H9 (cell line): ENCODE measurements at regions not wholly inside any gene's neighbourhood (a gene's known extent, or its start where the extent isn't known, plus 50 kb on each side); places are given as distances from the start of the nearest gene placed in this dataset.

Experiments
- DNase-seq: peaks from one replicate; pipeline ENCODE4 v3.0.0-alpha.2; 2017
- H2AFZ ChIP-seq: one replicate; pipeline ENCODE4 v1.6.1; 2013; ENCODE audit warnings: mild to moderate bottlenecking, low read length, control low read depth, moderate library complexity
- H2AK5ac ChIP-seq: 2 replicates; pipeline ENCODE4 v1.6.1; 2013; ENCODE audit warnings: low read length, control low read depth, mixed read lengths; ENCODE audit not compliant: insufficient read length
- H2BK120ac ChIP-seq: one replicate; pipeline ENCODE4 v1.6.1; 2013; ENCODE audit warnings: low read depth, mild to moderate bottlenecking, low read length, control low read depth, inconsistent platforms; ENCODE audit not compliant: poor library complexity, severe bottlenecking
- H2BK12ac ChIP-seq: 2 replicates; pipeline ENCODE4 v1.6.1; 2013; ENCODE audit warnings: low read length, control low read depth, mixed read lengths, low read depth; ENCODE audit not compliant: insufficient read length
- H2BK15ac ChIP-seq: 2 replicates; pipeline ENCODE4 v1.6.1; 2013; ENCODE audit warnings: low read depth, low read length, control low read depth
- H2BK20ac ChIP-seq: one replicate; pipeline ENCODE4 v1.6.1; 2013; ENCODE audit warnings: low read depth, mild to moderate bottlenecking, low read length, control low read depth, inconsistent platforms; ENCODE audit not compliant: poor library complexity, severe bottlenecking
- H2BK5ac ChIP-seq: 2 replicates; pipeline ENCODE4 v1.6.1; 2013; ENCODE audit warnings: low read length, control low read depth, mixed read lengths; ENCODE audit not compliant: insufficient read length
- H3K14ac ChIP-seq: 2 replicates; pipeline ENCODE4 v1.6.1; 2013; ENCODE audit warnings: low read length, control low read depth; ENCODE audit not compliant: insufficient read depth
- H3K18ac ChIP-seq: 2 replicates; pipeline ENCODE4 v1.6.1; 2013; ENCODE audit warnings: low read depth, mild to moderate bottlenecking, mixed read lengths, low read length, control low read depth; ENCODE audit not compliant: insufficient read length
- H3K23ac ChIP-seq: 2 replicates; pipeline ENCODE4 v1.6.1; 2013; ENCODE audit warnings: low read length, control low read depth, mixed read lengths, low read depth; ENCODE audit not compliant: insufficient read length
- H3K23me2 ChIP-seq: 2 replicates; pipeline ENCODE4 v1.6.1; 2013; ENCODE audit warnings: low read depth, mild to moderate bottlenecking, mixed read lengths, low read length, control low read depth; ENCODE audit not compliant: insufficient read length, poor library complexity, severe bottlenecking
- H3K27ac ChIP-seq: 2 replicates; pipeline ENCODE4 v1.5.1; 2013; ENCODE audit warnings: low read length, control low read depth, mixed read lengths, low read depth; ENCODE audit not compliant: insufficient read length
- H3K27me3 ChIP-seq: 2 replicates; pipeline ENCODE4 v1.6.1; 2013; ENCODE audit warnings: low read length, control low read depth, inconsistent platforms; ENCODE audit not compliant: insufficient read depth
- H3K4ac ChIP-seq: 2 replicates; pipeline ENCODE4 v1.6.1; 2013; ENCODE audit warnings: low read depth, mild to moderate bottlenecking, control low read depth, inconsistent platforms, low read length, moderate library complexity
- H3K4me1 ChIP-seq: 2 replicates; pipeline ENCODE4 v1.6.1; 2013; ENCODE audit warnings: low read length, control low read depth, inconsistent platforms; ENCODE audit not compliant: insufficient read depth
- H3K4me2 ChIP-seq: 2 replicates; pipeline ENCODE4 v1.6.1; 2013; ENCODE audit warnings: low read length, control low read depth, mixed read lengths; ENCODE audit not compliant: insufficient read length, insufficient read depth
- H3K56ac ChIP-seq: 2 replicates; pipeline ENCODE4 v1.6.1; 2013; ENCODE audit warnings: low read depth, mild to moderate bottlenecking, mixed read lengths, low read length, control low read depth; ENCODE audit not compliant: insufficient read length
- H3K79me1 ChIP-seq: 2 replicates; pipeline ENCODE4 v1.6.1; 2013; ENCODE audit warnings: low read depth, mild to moderate bottlenecking, moderate library complexity, low read length, control low read depth, inconsistent platforms; ENCODE audit not compliant: insufficient read depth, poor library complexity, severe bottlenecking
- H3K79me2 ChIP-seq: 2 replicates; pipeline ENCODE4 v1.6.1; 2013; ENCODE audit warnings: low read length, control low read depth, inconsistent platforms; ENCODE audit not compliant: insufficient read depth
- H3K9ac ChIP-seq: 2 replicates; pipeline ENCODE4 v1.6.1; 2013; ENCODE audit warnings: low read length, control low read depth, mixed read lengths; ENCODE audit not compliant: insufficient read length; ENCODE audit errors: extremely low read depth
- H3K9me3 ChIP-seq: one replicate; pipeline ENCODE4 v1.6.1; 2013; ENCODE audit warnings: low read depth, low read length, inconsistent platforms; ENCODE audit not compliant: control insufficient read depth
- H3T11ph ChIP-seq: one replicate; pipeline ENCODE4 v1.6.1; 2013; ENCODE audit warnings: mild to moderate bottlenecking, low read length, control low read depth, inconsistent platforms
- H4K20me1 ChIP-seq: one replicate; pipeline ENCODE4 v1.6.1; 2013; ENCODE audit not compliant: control insufficient read depth, insufficient read length, insufficient read depth
- H4K5ac ChIP-seq: 2 replicates; pipeline ENCODE4 v1.6.1; 2013; ENCODE audit warnings: low read depth, mild to moderate bottlenecking, mixed read lengths, low read length, control low read depth; ENCODE audit not compliant: insufficient read length
- H4K8ac ChIP-seq: replicated peaks from 2 replicates; pipeline ENCODE4 v1.6.1; 2013; ENCODE audit warnings: low read length, control low read depth, mixed read lengths, low read depth; ENCODE audit not compliant: insufficient read length
- H4K91ac ChIP-seq: 2 replicates; pipeline ENCODE4 v1.6.1; 2013; ENCODE audit warnings: low read depth, mild to moderate bottlenecking, moderate library complexity, mixed read lengths, low read length, control low read depth; ENCODE audit not compliant: insufficient read length
- H3K27ac Mint-ChIP-seq, 3 experiments: 2 replicates in 2 of 3; 3 replicates in 1 of 3; pipeline ENCODE4 v1.8.0; 2020 to 2021; ENCODE audit warnings: mixed read lengths in 3 of 3, mild to moderate bottlenecking in 1 of 3, moderate library complexity in 1 of 3
- H3K27me3 Mint-ChIP-seq: 2 replicates; pipeline ENCODE4 v1.8.0; 2021; ENCODE audit warnings: low read depth, mild to moderate bottlenecking, moderate library complexity, mixed read lengths
- H3K36me3 Mint-ChIP-seq, 3 experiments: 2 replicates in 2 of 3; 3 replicates in 1 of 3; pipeline ENCODE4 v1.8.0; 2020 to 2021; ENCODE audit warnings: low read depth in 3 of 3, mixed read lengths in 3 of 3; ENCODE audit not compliant: insufficient read depth in 1 of 3
- H3K4me1 Mint-ChIP-seq, 2 experiments: 2 replicates each; pipeline ENCODE4 v1.8.0; 2020; ENCODE audit warnings: mixed read lengths in 2 of 2
- H3K4me3 Mint-ChIP-seq, 2 experiments: 2 replicates in 1 of 2; 3 replicates in 1 of 2; pipeline ENCODE4 v1.8.0; 2020 to 2021; ENCODE audit warnings: mild to moderate bottlenecking in 2 of 2, mixed read lengths in 2 of 2, moderate library complexity in 1 of 2
- H3K9me3 Mint-ChIP-seq, 2 experiments: 2 replicates in 1 of 2; 3 replicates in 1 of 2; pipeline ENCODE4 v1.8.0; 2020; ENCODE audit warnings: mild to moderate bottlenecking in 2 of 2, mixed read lengths in 2 of 2, moderate library complexity in 1 of 2
- CTCF ChIP-seq: fragments of 200-600 bp; sonication (generic); conservative IDR thresholded peaks from 3 replicates; pipeline ENCODE4 v1.8.0; 2021; ENCODE audit warnings: antibody characterized with exemption, mild to moderate bottlenecking
- WGBS: extraction: QIAGEN DNeasy Blood & Tissue Kit; methylation state at CpG from one replicate; pipeline ENCODE4 v1.1.7; 2013; ENCODE audit warnings: missing lambda C conversion rate, low lambda C conversion rate, mixed read lengths; ENCODE audit not compliant: insufficient read length; ENCODE audit errors: extremely low coverage; 5-methylcytosine and 5-hydroxymethylcytosine counted together

- peaks cover 2 to 4% of the 10 kb centered on the region in 2 experiments; a peak in 3 of 5 replicates for H3K9me3 Mint-ChIP-seq
- Histone ChIP-seq H2BK5ac (no peak overlapping the region), H3K79me2 (no peaks in the 10 kb centered on the region), H4K5ac (no peak overlapping the region), H3K14ac (no peak overlapping the region), H2BK12ac (no peak overlapping the region), H3K4me2 (no peak overlapping the region), H3K4me1 (no peaks in the 10 kb centered on the region), H3K56ac (no peak overlapping the region), H3K79me1 (no peaks in the 10 kb centered on the region), H3T11ph (no peak overlapping the region), H3K27ac (no peak overlapping the region), H4K8ac (no peak overlapping the region), H3K27me3 (no peaks in the 10 kb centered on the region), H3K9ac (no peak overlapping the region), H2AK5ac (no peak overlapping the region), H3K4ac (no peak overlapping the region), H2BK15ac (no peak overlapping the region), H3K23ac (no peak overlapping the region), H3K23me2 (no peaks in the 10 kb centered on the region), H2BK120ac (no peak overlapping the region), H3K18ac (no peak overlapping the region), H4K20me1 (no peaks in the 10 kb centered on the region), H3K9me3 (no peaks in the 10 kb centered on the region), H2BK20ac (no peak overlapping the region), H4K91ac (no peak overlapping the region), H2AFZ (no peak overlapping the region)
- peaks cover 6% of the 10 kb centered on the region for H3K27me3 Mint-ChIP-seq
- no CpG with 5 or more reads among the region's 3 CpGs for WGBS
- no peak overlapping the region for H3K4me3 Mint-ChIP-seq
- H3K27ac Mint-ChIP-seq = no peak overlapping the region
- H3K4me1 Mint-ChIP-seq = peaks cover 8 to 11% of the 10 kb centered on the region in 2 experiments
- DNase-seq = no peak
- no peaks in the 10 kb centered on the region for H3K36me3 Mint-ChIP-seq
- TF ChIP-seq CTCF = no peak
These were observed 238.5 kb upstream of the PITRM1 start for GRCh38 chr10:3411044-3411443.
